GM19324 (cell line): ENCODE measurements at regions not wholly inside any gene's neighbourhood (a gene's known extent, or its start where the extent isn't known, plus 50 kb on each side); places are given as distances from the start of the nearest gene placed in this dataset.
A peak's percentile ranks its signal among the peaks of the same experiment; 100 is the strongest.
"Not testable (repeated sequence)": the region's sequence is repeated elsewhere in the genome, so short reads cannot be mapped to it uniquely, and the experiment has no call there.

Experiments
- ATAC-seq: cut with Tn5 transposase; IDR thresholded peaks from one replicate; pipeline ENCODE4 v1.9.1; 2021; ENCODE audit warnings: mild to moderate bottlenecking, moderate library complexity; ENCODE audit not compliant: unreplicated experiment, low FRiP score

- ATAC-seq, result no peak
Observed at GRCh38 chr9:99663856-99664255, 157.8 kb upstream of the NR4A3 start.

- ATAC-seq, result no peak
Observed at GRCh38 chr9:99666571-99666970, 155.1 kb upstream of the NR4A3 start.

- ATAC-seq, result not testable (repeated sequence)
Observed at GRCh38 chr9:99670886-99671285, 150.8 kb upstream of the NR4A3 start.

- no peak for ATAC-seq
Observed at GRCh38 chr9:99677281-99677680, 144.4 kb upstream of the NR4A3 start.

GRCh38 chr9:99678566-99678965 lies 143.1 kb upstream of the NR4A3 start:
- ATAC-seq, result no peak

- ATAC-seq, result no peak
Observed at GRCh38 chr9:99680191-99680590, 141.5 kb upstream of the NR4A3 start.

- ATAC-seq, result no peak
Observed at GRCh38 chr9:99681113-99681512, 140.6 kb upstream of the NR4A3 start.

GRCh38 chr9:99682378-99682777 lies 139.3 kb upstream of the NR4A3 start:
- ATAC-seq, result no peak

- no peak for ATAC-seq
Observed at GRCh38 chr9:99682870-99683269, 138.8 kb upstream of the NR4A3 start.

GRCh38 chr9:99690573-99690972 lies 131.1 kb upstream of the NR4A3 start:
- no peak for ATAC-seq

GRCh38 chr9:99693888-99694287 lies 127.8 kb upstream of the NR4A3 start:
- ATAC-seq, result no peak

- ATAC-seq, result no peak
Observed at GRCh38 chr9:99694393-99694792, 127.3 kb upstream of the NR4A3 start.

GRCh38 chr9:99699396-99699795 lies 122.3 kb upstream of the NR4A3 start:
- ATAC-seq, result no peak

GRCh38 chr9:99712214-99712613 lies 109.5 kb upstream of the NR4A3 start:
- ATAC-seq, result no peak

- ATAC-seq, result no peak
Observed at GRCh38 chr9:99713838-99714306, 107.8 kb upstream of the NR4A3 start.

- no peak for ATAC-seq
Observed at GRCh38 chr9:99718631-99719030, 103.1 kb upstream of the NR4A3 start.

- peak; percentile 74 for ATAC-seq
Observed at GRCh38 chr9:99720455-99721050, 101.1 kb upstream of the NR4A3 start.

- no peak for ATAC-seq
Observed at GRCh38 chr9:99721898-99722297, 99.8 kb upstream of the NR4A3 start.

- no peak for ATAC-seq
Observed at GRCh38 chr9:99722877-99723276, 98.8 kb upstream of the NR4A3 start.

GRCh38 chr9:99724640-99725039 lies 97.0 kb upstream of the NR4A3 start:
- ATAC-seq, result no peak

- no peak for ATAC-seq
Observed at GRCh38 chr9:99725852-99726251, 95.8 kb upstream of the NR4A3 start.

GRCh38 chr9:99726758-99727157 lies 94.9 kb upstream of the NR4A3 start:
- ATAC-seq, result no peak

GRCh38 chr9:99730062-99730461 lies 91.6 kb upstream of the NR4A3 start:
- ATAC-seq, result no peak
